HepG2 (cell line): ENCODE measurements at regions not wholly inside any gene's neighbourhood (a gene's known extent, or its start where the extent isn't known, plus 50 kb on each side); places are given as distances from the start of the nearest gene placed in this dataset.

ENCODE experiments used
- AHR ChIP-seq: IDR thresholded peaks from 2 replicates; pipeline ENCODE4 v1.6.1; 2018; ENCODE audit warnings: missing genetic modification reagents, missing compliant biosample characterization
- ATF7-NPFF ChIP-seq: sonication (generic); formaldehyde crosslinking; IDR thresholded peaks from 2 replicates; pipeline ENCODE4 v1.8.1; 2023; ENCODE audit warnings: mild to moderate bottlenecking, low read depth, missing genetic modification reagents, moderate library complexity
- CHD4 ChIP-seq: fragments of 200-600 bp; sonication (generic); IDR thresholded peaks from 2 replicates; pipeline ENCODE4 v1.7.0; 2017; ENCODE audit warnings: mild to moderate bottlenecking, low read length, borderline replicate concordance
- GABPB1 ChIP-seq: IDR thresholded peaks from 2 replicates; pipeline ENCODE4 v1.6.1; 2016; ENCODE audit warnings: mild to moderate bottlenecking, missing genetic modification reagents, moderate library complexity, missing compliant biosample characterization
- HOXA3 ChIP-seq: sonication (generic); formaldehyde crosslinking; IDR thresholded peaks from 2 replicates; pipeline ENCODE4 v1.5.0; 2020; ENCODE audit warnings: missing genetic modification reagents
- PCBP1 ChIP-seq: fragments of 200-400 bp; formaldehyde crosslinking; IDR thresholded peaks from 2 replicates; pipeline ENCODE4 v1.6.1; 2017; ENCODE audit warnings: mild to moderate bottlenecking, low read depth, low read length, borderline replicate concordance
- PRPF4 ChIP-seq: fragments of 200-400 bp; formaldehyde crosslinking; IDR thresholded peaks from 2 replicates; pipeline ENCODE4 v1.6.1; 2016; ENCODE audit warnings: low read length, low read depth; ENCODE audit not compliant: poor library complexity, severe bottlenecking
- SAP130 ChIP-seq: IDR thresholded peaks from 2 replicates; pipeline ENCODE4 v1.6.1; 2016; ENCODE audit warnings: low read depth
- SMC3 ChIP-seq: IDR thresholded peaks from 2 replicates; pipeline ENCODE4 v1.6.1; 2011; ENCODE audit warnings: low read length, improper control_type of control experiment
- STAG1 ChIP-seq: sonication (generic); formaldehyde crosslinking; IDR thresholded peaks from 2 replicates; pipeline ENCODE4 v1.4.0; 2020; ENCODE audit warnings: missing genetic modification reagents
- ZFY ChIP-seq: sonication (generic); formaldehyde crosslinking; IDR thresholded peaks from 2 replicates; pipeline ENCODE4 v1.4.0; 2020; ENCODE audit warnings: missing genetic modification reagents
- TF ChIP-seq, protein P1 (sequence below), 2 experiments: sonication (generic) in 1 of 2; formaldehyde crosslinking in 1 of 2; IDR thresholded peaks; 2 replicates each; pipeline versions ENCODE4 v1.4.0 to v1.6.1; 2018 to 2020; ENCODE audit warnings: missing genetic modification reagents in 2 of 2, borderline replicate concordance in 1 of 2, low read depth in 1 of 2, mild to moderate bottlenecking in 1 of 2, missing biosample characterization in 1 of 2
- TF ChIP-seq, protein P2 (sequence below): sonication (generic); formaldehyde crosslinking; IDR thresholded peaks from 2 replicates; pipeline ENCODE4 v1.5.0; 2020; ENCODE audit warnings: mild to moderate bottlenecking, missing genetic modification reagents, moderate library complexity
- TF ChIP-seq, protein P3 (sequence below): sonication (generic); formaldehyde crosslinking; IDR thresholded peaks from 2 replicates; pipeline ENCODE4 v1.5.1; 2020; ENCODE audit warnings: mild to moderate bottlenecking, missing genetic modification reagents
- TF ChIP-seq, protein P4 (sequence below): sonication (generic); formaldehyde crosslinking; conservative IDR thresholded peaks from 2 replicates; pipeline ENCODE4 v1.8.0; 2022; ENCODE audit warnings: mild to moderate bottlenecking, moderate library complexity, missing genetic modification reagents
- TF ChIP-seq, protein P5 (sequence below): sonication (generic); formaldehyde crosslinking; IDR thresholded peaks from 2 replicates; pipeline ENCODE4 v1.4.0; 2020; ENCODE audit warnings: missing genetic modification reagents

DNA sequence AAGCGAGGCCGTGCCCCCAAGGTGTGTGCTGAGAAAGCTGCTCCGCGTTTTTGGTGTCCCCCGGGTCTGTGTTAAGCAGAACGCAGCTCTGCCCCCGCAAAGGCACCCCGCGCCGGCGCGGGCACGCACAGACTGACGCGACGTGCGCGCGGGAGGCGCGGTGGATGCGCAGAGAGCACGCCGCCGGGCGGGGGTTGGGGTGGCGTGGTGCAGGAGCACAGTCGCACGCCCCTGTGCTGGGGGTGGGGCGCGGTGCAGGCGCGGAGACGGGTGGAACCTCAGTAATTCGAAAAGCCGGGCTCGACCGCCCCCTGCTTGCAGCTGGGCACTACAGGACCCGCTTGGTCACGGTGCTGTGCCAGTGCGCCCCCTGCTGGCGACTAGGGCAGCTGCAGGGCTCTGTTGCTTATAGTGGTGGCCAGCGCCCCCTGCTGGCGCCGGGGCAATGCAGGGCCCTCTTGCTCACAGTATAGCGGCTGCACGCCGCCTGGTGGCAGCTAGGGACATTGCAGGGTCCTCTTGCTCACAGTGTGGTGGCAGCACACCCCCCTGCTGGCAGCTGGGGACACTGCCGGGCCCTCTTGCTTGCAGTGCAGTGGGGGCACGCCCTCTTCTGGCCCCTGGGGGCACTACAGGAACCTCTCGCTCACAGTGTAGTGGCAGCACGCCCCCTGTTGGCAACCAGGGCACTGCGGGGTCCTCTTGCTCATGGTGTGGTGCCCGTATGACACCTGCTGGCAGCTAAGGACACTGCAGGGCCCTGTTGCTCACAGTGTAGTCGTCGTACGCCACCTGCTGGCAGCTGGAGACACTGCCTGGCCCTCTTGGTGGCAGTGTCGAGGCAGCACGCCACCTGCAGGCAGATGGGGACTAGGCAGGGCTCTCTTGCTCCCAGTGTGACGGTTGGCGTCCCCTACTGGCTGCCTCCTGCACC is 144.0 kb upstream of the DUSP22 start (continued):
- TF ChIP-seq, protein P1, sequence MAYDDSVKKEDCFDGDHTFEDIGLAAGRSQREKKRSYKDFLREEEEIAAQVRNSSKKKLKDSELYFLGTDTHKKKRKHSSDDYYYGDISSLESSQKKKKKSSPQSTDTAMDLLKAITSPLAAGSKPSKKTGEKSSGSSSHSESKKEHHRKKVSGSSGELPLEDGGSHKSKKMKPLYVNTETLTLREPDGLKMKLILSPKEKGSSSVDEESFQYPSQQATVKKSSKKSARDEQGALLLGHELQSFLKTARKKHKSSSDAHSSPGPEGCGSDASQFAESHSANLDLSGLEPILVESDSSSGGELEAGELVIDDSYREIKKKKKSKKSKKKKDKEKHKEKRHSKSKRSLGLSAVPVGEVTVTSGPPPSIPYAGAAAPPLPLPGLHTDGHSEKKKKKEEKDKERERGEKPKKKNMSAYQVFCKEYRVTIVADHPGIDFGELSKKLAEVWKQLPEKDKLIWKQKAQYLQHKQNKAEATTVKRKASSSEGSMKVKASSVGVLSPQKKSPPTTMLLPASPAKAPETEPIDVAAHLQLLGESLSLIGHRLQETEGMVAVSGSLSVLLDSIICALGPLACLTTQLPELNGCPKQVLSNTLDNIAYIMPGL (CRISPR knock-in tag; IDR thresholded peaks at IDR 0.05; ENCODE audit: borderline replicate concordance in 1 of 2, low read depth in 1 of 2), result peak in 1 of 2 experiments; percentile 90; a peak in 2 of 4 replicates
- peak; percentile 27; the same call in 1 of the 2 replicates for TF ChIP-seq SAP130 (CRISPR knock-in tag)
- TF ChIP-seq STAG1, result peak; percentile 68
- TF ChIP-seq HOXA3 (CRISPR knock-in tag), result peak; percentile 72
- TF ChIP-seq PCBP1, result peak; percentile 31; the same call in 1 of the 2 replicates
- peak; percentile 74 for TF ChIP-seq PRPF4
- TF ChIP-seq AHR (CRISPR knock-in tag), result 0 out of 2 replicates have a peak, but pooled peaks have one; percentile 18
- TF ChIP-seq, protein P2, sequence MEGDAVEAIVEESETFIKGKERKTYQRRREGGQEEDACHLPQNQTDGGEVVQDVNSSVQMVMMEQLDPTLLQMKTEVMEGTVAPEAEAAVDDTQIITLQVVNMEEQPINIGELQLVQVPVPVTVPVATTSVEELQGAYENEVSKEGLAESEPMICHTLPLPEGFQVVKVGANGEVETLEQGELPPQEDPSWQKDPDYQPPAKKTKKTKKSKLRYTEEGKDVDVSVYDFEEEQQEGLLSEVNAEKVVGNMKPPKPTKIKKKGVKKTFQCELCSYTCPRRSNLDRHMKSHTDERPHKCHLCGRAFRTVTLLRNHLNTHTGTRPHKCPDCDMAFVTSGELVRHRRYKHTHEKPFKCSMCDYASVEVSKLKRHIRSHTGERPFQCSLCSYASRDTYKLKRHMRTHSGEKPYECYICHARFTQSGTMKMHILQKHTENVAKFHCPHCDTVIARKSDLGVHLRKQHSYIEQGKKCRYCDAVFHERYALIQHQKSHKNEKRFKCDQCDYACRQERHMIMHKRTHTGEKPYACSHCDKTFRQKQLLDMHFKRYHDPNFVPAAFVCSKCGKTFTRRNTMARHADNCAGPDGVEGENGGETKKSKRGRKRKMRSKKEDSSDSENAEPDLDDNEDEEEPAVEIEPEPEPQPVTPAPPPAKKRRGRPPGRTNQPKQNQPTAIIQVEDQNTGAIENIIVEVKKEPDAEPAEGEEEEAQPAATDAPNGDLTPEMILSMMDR (CRISPR knock-in tag), result peak; percentile 74
- 0 out of 2 replicates have a peak, but pooled peaks have one; percentile 7 for TF ChIP-seq SMC3
- TF ChIP-seq ZFY, result peak; percentile 36; the same call in 1 of the 2 replicates
- TF ChIP-seq, protein P3, sequence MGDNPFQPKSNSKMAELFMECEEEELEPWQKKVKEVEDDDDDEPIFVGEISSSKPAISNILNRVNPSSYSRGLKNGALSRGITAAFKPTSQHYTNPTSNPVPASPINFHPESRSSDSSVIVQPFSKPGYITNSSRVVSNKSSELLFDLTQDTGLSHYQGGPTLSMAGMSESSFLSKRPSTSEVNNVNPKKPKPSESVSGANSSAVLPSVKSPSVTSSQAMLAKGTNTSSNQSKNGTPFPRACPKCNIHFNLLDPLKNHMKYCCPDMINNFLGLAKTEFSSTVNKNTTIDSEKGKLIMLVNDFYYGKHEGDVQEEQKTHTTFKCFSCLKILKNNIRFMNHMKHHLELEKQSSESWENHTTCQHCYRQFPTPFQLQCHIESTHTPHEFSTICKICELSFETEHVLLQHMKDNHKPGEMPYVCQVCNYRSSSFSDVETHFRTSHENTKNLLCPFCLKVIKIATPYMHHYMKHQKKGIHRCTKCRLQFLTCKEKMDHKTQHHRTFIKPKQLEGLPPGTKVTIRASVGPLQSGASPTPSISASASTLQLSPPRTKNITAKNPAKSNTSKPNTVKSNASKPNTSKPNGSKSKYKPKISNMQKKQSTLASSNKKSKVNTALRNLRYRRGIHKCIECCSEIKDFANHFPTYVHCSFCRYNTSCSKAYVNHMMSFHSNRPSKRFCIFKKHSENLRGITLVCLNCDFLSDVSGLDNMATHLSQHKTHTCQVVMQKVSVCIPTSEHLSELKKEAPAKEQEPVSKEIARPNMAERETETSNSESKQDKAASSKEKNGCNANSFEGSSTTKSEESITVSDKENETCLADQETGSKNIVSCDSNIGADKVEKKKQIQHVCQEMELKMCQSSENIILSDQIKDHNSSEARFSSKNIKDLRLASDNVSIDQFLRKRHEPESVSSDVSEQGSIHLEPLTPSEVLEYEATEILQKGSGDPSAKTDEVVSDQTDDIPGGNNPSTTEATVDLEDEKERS (CRISPR knock-in tag), result 0 out of 2 replicates have a peak, but pooled peaks have one; percentile 40
- TF ChIP-seq GABPB1 (CRISPR knock-in tag), result peak; percentile 37; the same call in 1 of the 2 replicates
- TF ChIP-seq ATF7-NPFF, result 0 out of 2 replicates have a peak, but pooled peaks have one; percentile 43
- TF ChIP-seq, protein P4, sequence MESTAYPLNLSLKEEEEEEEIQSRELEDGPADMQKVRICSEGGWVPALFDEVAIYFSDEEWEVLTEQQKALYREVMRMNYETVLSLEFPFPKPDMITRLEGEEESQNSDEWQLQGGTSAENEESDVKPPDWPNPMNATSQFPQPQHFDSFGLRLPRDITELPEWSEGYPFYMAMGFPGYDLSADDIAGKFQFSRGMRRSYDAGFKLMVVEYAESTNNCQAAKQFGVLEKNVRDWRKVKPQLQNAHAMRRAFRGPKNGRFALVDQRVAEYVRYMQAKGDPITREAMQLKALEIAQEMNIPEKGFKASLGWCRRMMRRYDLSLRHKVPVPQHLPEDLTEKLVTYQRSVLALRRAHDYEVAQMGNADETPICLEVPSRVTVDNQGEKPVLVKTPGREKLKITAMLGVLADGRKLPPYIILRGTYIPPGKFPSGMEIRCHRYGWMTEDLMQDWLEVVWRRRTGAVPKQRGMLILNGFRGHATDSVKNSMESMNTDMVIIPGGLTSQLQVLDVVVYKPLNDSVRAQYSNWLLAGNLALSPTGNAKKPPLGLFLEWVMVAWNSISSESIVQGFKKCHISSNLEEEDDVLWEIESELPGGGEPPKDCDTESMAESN (CRISPR knock-in tag), result 0 out of 2 replicates have a peak, but pooled peaks have one; percentile 21
- TF ChIP-seq, protein P5, sequence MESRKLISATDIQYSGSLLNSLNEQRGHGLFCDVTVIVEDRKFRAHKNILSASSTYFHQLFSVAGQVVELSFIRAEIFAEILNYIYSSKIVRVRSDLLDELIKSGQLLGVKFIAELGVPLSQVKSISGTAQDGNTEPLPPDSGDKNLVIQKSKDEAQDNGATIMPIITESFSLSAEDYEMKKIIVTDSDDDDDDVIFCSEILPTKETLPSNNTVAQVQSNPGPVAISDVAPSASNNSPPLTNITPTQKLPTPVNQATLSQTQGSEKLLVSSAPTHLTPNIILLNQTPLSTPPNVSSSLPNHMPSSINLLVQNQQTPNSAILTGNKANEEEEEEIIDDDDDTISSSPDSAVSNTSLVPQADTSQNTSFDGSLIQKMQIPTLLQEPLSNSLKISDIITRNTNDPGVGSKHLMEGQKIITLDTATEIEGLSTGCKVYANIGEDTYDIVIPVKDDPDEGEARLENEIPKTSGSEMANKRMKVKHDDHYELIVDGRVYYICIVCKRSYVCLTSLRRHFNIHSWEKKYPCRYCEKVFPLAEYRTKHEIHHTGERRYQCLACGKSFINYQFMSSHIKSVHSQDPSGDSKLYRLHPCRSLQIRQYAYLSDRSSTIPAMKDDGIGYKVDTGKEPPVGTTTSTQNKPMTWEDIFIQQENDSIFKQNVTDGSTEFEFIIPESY (CRISPR knock-in tag), result peak; percentile 99
- 0 out of 2 replicates have a peak, but pooled peaks have one; percentile 67 for TF ChIP-seq CHD4
- TF ChIP-seq, all 625 proteins: peak for 25; not testable (repeated sequence) for 600
